K562 (cell line): ENCODE measurements at regions not wholly inside any gene's neighbourhood (a gene's known extent, or its start where the extent isn't known, plus 50 kb on each side); places are given as distances from the start of the nearest gene placed in this dataset.

Experiments
- ESRRA ChIP-seq: fragments of 450-650 bp; IDR thresholded peaks from 2 replicates; pipeline ENCODE4 v1.6.1; 2014; ENCODE audit warnings: low read depth, mild to moderate bottlenecking, moderate library complexity, borderline replicate concordance
- HDAC6 ChIP-seq: IDR thresholded peaks from 2 replicates; pipeline ENCODE4 v1.6.1; 2012; ENCODE audit warnings: low read depth, mild to moderate bottlenecking, control low read depth, inconsistent platforms, low read length, moderate library complexity
- KDM1A ChIP-seq, 2 experiments: fragments of 450-650 bp; IDR thresholded peaks; 2 replicates each; pipeline ENCODE4 v1.6.1; 2016; ENCODE audit warnings: mild to moderate bottlenecking in 2 of 2
- TF ChIP-seq, protein P1 (sequence below), 3 experiments: IDR thresholded peaks in 2 of 3; conservative IDR thresholded peaks in 1 of 3; 2 replicates each; pipeline ENCODE4 v1.5.1; 2011 to 2012; ENCODE audit warnings: low read length in 3 of 3, mild to moderate bottlenecking in 3 of 3, control low read depth in 2 of 3, improper control_type of control experiment in 1 of 3, inconsistent platforms in 1 of 3, low read depth in 1 of 3, mixed read lengths in 1 of 3, moderate library complexity in 1 of 3; ENCODE audit not compliant: insufficient read depth in 2 of 3
- TF ChIP-seq, protein P2 (sequence below): fragments of 450-650 bp; conservative IDR thresholded peaks from 2 replicates; pipeline ENCODE4 v1.6.1; 2016; ENCODE audit warnings: missing genetic modification characterization, low read depth, mild to moderate bottlenecking, control low read depth, missing compliant biosample characterization

- no peak for TF ChIP-seq KDM1A (IDR thresholded peaks at IDR 0.05)
- no peak for TF ChIP-seq ESRRA
- TF ChIP-seq, protein P1, sequence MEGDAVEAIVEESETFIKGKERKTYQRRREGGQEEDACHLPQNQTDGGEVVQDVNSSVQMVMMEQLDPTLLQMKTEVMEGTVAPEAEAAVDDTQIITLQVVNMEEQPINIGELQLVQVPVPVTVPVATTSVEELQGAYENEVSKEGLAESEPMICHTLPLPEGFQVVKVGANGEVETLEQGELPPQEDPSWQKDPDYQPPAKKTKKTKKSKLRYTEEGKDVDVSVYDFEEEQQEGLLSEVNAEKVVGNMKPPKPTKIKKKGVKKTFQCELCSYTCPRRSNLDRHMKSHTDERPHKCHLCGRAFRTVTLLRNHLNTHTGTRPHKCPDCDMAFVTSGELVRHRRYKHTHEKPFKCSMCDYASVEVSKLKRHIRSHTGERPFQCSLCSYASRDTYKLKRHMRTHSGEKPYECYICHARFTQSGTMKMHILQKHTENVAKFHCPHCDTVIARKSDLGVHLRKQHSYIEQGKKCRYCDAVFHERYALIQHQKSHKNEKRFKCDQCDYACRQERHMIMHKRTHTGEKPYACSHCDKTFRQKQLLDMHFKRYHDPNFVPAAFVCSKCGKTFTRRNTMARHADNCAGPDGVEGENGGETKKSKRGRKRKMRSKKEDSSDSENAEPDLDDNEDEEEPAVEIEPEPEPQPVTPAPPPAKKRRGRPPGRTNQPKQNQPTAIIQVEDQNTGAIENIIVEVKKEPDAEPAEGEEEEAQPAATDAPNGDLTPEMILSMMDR (IDR thresholded peaks at IDR 0.05 in 2 of 3, conservative IDR thresholded peaks at IDR 0.05 in 1 of 3; ENCODE audit: insufficient read depth in 2 of 3, low read depth in 1 of 3, low read length in 3 of 3), result no peak
- TF ChIP-seq, protein P2, sequence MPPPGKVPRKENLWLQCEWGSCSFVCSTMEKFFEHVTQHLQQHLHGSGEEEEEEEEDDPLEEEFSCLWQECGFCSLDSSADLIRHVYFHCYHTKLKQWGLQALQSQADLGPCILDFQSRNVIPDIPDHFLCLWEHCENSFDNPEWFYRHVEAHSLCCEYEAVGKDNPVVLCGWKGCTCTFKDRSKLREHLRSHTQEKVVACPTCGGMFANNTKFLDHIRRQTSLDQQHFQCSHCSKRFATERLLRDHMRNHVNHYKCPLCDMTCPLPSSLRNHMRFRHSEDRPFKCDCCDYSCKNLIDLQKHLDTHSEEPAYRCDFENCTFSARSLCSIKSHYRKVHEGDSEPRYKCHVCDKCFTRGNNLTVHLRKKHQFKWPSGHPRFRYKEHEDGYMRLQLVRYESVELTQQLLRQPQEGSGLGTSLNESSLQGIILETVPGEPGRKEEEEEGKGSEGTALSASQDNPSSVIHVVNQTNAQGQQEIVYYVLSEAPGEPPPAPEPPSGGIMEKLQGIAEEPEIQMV, result no peak
- no peak for TF ChIP-seq HDAC6
Measured at GRCh38 chr2:188746727-188747126, 227.4 kb upstream of the COL3A1 start.
